ENCODE measurements at regions not wholly inside any gene's neighbourhood (a gene's known extent, or its start where the extent isn't known, plus 50 kb on each side); places are given as distances from the start of the nearest gene placed in this dataset.

- Histone ChIP-seq H3K23ac (ENCODE audit: low read depth, low read length, poor library complexity) (no peak overlapping the region), H3K18ac (ENCODE audit: low read length) (no peak overlapping the region), H2BK12ac (ENCODE audit: low read length) (no peak overlapping the region), H3K79me1 (ENCODE audit: low read depth, low read length) (no peaks in the 10 kb centered on the region), H3K4me2 (ENCODE audit: insufficient read depth, low read length, poor library complexity, severe bottlenecking) (no peak overlapping the region), H3K36me3 (replicated peaks in 1 of 2; ENCODE audit: control insufficient read depth in 2 of 2, insufficient read depth in 2 of 2, low read length in 2 of 2) (no peaks in the 10 kb centered on the region), H2BK15ac (ENCODE audit: low read length) (no peak overlapping the region), H2AK5ac (ENCODE audit: low read depth, low read length) (no peak overlapping the region), H3K27me3 (ENCODE audit: control insufficient read depth in 3 of 3, insufficient read depth in 3 of 3, low read depth in 1 of 3, low read length in 3 of 3) (no peaks in the 10 kb centered on the region), H3K9me3 (replicated peaks in 1 of 2; ENCODE audit: control insufficient read depth in 2 of 2, insufficient read depth in 1 of 2, low read depth in 1 of 2, low read length in 2 of 2) (no peaks in the 10 kb centered on the region), H2BK5ac (ENCODE audit: low read length) (no peak overlapping the region), H3K14ac (ENCODE audit: low read length) (no peak overlapping the region), H4K8ac (ENCODE audit: low read depth, low read length) (no peak overlapping the region), H3K27ac (replicated peaks; ENCODE audit: low read length) (no peak overlapping the region), H3K4me3 (ENCODE audit: low read length in 2 of 2) (no peak overlapping the region), H3K4ac (ENCODE audit: low read length) (no peak overlapping the region), H2AFZ (ENCODE audit: low read length) (no peak overlapping the region), H4K91ac (ENCODE audit: low read depth, low read length, poor library complexity) (no peak overlapping the region), H3K9ac (ENCODE audit: low read depth, low read length, poor library complexity) (no peak overlapping the region), H2BK120ac (ENCODE audit: low read depth, low read length) (no peak overlapping the region), H3K4me1 (ENCODE audit: control insufficient read depth in 2 of 2, insufficient read depth in 1 of 2, low read depth in 1 of 2, low read length in 2 of 2) (no peaks in the 10 kb centered on the region)
- no CpG with 5 or more reads among the region's 5 CpGs for WGBS, 2 donors (ENCODE audit: extremely low coverage in 2 of 2, insufficient read length in 2 of 2, insufficient replicate concordance in 1 of 2)
- no peak for DNase-seq (ENCODE audit: low spot score)
Measured at GRCh38 chr14:28651148-28651547, 115.4 kb upstream of the FOXG1 start.

- no peak overlapping the region for H2AFZ ChIP-seq (ENCODE audit: low read length)
- H2BK12ac ChIP-seq (ENCODE audit: low read length), result no peak overlapping the region
- H3K4me1 ChIP-seq (ENCODE audit: control insufficient read depth in 2 of 2, insufficient read depth in 1 of 2, low read depth in 1 of 2, low read length in 2 of 2), result no peaks in the 10 kb centered on the region
- DNase-seq (ENCODE audit: low spot score), result no peak
- no peak overlapping the region for H3K4ac ChIP-seq (ENCODE audit: low read length)
- no peak overlapping the region for H3K4me2 ChIP-seq (ENCODE audit: insufficient read depth, low read length, poor library complexity, severe bottlenecking)
- no peak overlapping the region for H2AK5ac ChIP-seq (ENCODE audit: low read depth, low read length)
- H3K27me3 ChIP-seq (ENCODE audit: control insufficient read depth in 3 of 3, insufficient read depth in 3 of 3, low read depth in 1 of 3, low read length in 3 of 3), result no peaks in the 10 kb centered on the region
- no peak overlapping the region for H3K14ac ChIP-seq (ENCODE audit: low read length)
- H3K79me1 ChIP-seq (ENCODE audit: low read depth, low read length), result no peaks in the 10 kb centered on the region
- no peak overlapping the region for H4K91ac ChIP-seq (ENCODE audit: low read depth, low read length, poor library complexity)
- no peaks in the 10 kb centered on the region for H3K36me3 ChIP-seq (replicated peaks in 1 of 2; ENCODE audit: control insufficient read depth in 2 of 2, insufficient read depth in 2 of 2, low read length in 2 of 2)
- no peaks in the 10 kb centered on the region for H3K9me3 ChIP-seq (replicated peaks in 1 of 2; ENCODE audit: control insufficient read depth in 2 of 2, insufficient read depth in 1 of 2, low read depth in 1 of 2, low read length in 2 of 2)
- H3K18ac ChIP-seq (ENCODE audit: low read length), result no peak overlapping the region
- no peak overlapping the region for H3K23ac ChIP-seq (ENCODE audit: low read depth, low read length, poor library complexity)
- H4K8ac ChIP-seq (ENCODE audit: low read depth, low read length), result no peak overlapping the region
- no peak overlapping the region for H3K9ac ChIP-seq (ENCODE audit: low read depth, low read length, poor library complexity)
- WGBS, 2 donors (ENCODE audit: extremely low coverage in 2 of 2, insufficient read length in 2 of 2, insufficient replicate concordance in 1 of 2), result no CpG with 5 or more reads among the region's 2 CpGs
- no peak overlapping the region for H3K4me3 ChIP-seq (ENCODE audit: low read length in 2 of 2)
- no peak overlapping the region for H2BK120ac ChIP-seq (ENCODE audit: low read depth, low read length)
- no peak overlapping the region for H3K27ac ChIP-seq (replicated peaks; ENCODE audit: low read length)
- no peak overlapping the region for H2BK5ac ChIP-seq (ENCODE audit: low read length)
- H2BK15ac ChIP-seq (ENCODE audit: low read length), result no peak overlapping the region
Measured at GRCh38 chr14:28652782-28653181, 113.8 kb upstream of the FOXG1 start.

GRCh38 chr14:28653521-28653920 is 113.1 kb upstream of the FOXG1 start:
- no peaks in the 10 kb centered on the region for H3K36me3 ChIP-seq (replicated peaks in 1 of 2; ENCODE audit: control insufficient read depth in 2 of 2, insufficient read depth in 2 of 2, low read length in 2 of 2)
- H3K9me3 ChIP-seq (replicated peaks in 1 of 2; ENCODE audit: control insufficient read depth in 2 of 2, insufficient read depth in 1 of 2, low read depth in 1 of 2, low read length in 2 of 2), result no peaks in the 10 kb centered on the region
- no peaks in the 10 kb centered on the region for H3K4me1 ChIP-seq (ENCODE audit: control insufficient read depth in 2 of 2, insufficient read depth in 1 of 2, low read depth in 1 of 2, low read length in 2 of 2)
- no peak overlapping the region for H3K27ac ChIP-seq (replicated peaks; ENCODE audit: low read length)
- H2AK5ac ChIP-seq (ENCODE audit: low read depth, low read length), result no peak overlapping the region
- H3K4me3 ChIP-seq (ENCODE audit: low read length in 2 of 2), result no peak overlapping the region
- H2BK15ac ChIP-seq (ENCODE audit: low read length), result no peak overlapping the region
- no peak overlapping the region for H2BK120ac ChIP-seq (ENCODE audit: low read depth, low read length)
- H4K8ac ChIP-seq (ENCODE audit: low read depth, low read length), result no peak overlapping the region
- WGBS, 2 donors (ENCODE audit: extremely low coverage in 2 of 2, insufficient read length in 2 of 2, insufficient replicate concordance in 1 of 2), result no CpG with 5 or more reads among the region's 2 CpGs
- H2BK5ac ChIP-seq (ENCODE audit: low read length), result no peak overlapping the region
- no peak overlapping the region for H2BK12ac ChIP-seq (ENCODE audit: low read length)
- no peak for DNase-seq (ENCODE audit: low spot score)
- no peak overlapping the region for H4K91ac ChIP-seq (ENCODE audit: low read depth, low read length, poor library complexity)
- no peak overlapping the region for H2AFZ ChIP-seq (ENCODE audit: low read length)
- H3K79me1 ChIP-seq (ENCODE audit: low read depth, low read length), result no peaks in the 10 kb centered on the region
- H3K23ac ChIP-seq (ENCODE audit: low read depth, low read length, poor library complexity), result no peak overlapping the region
- no peaks in the 10 kb centered on the region for H3K27me3 ChIP-seq (ENCODE audit: control insufficient read depth in 3 of 3, insufficient read depth in 3 of 3, low read depth in 1 of 3, low read length in 3 of 3)
- H3K4ac ChIP-seq (ENCODE audit: low read length), result no peak overlapping the region
- no peak overlapping the region for H3K18ac ChIP-seq (ENCODE audit: low read length)
- H3K9ac ChIP-seq (ENCODE audit: low read depth, low read length, poor library complexity), result no peak overlapping the region
- no peak overlapping the region for H3K4me2 ChIP-seq (ENCODE audit: insufficient read depth, low read length, poor library complexity, severe bottlenecking)
- no peak overlapping the region for H3K14ac ChIP-seq (ENCODE audit: low read length)

- no peak overlapping the region for H3K14ac ChIP-seq (ENCODE audit: low read length)
- no peak overlapping the region for H2AFZ ChIP-seq (ENCODE audit: low read length)
- no peak overlapping the region for H2BK12ac ChIP-seq (ENCODE audit: low read length)
- H3K4me1 ChIP-seq (ENCODE audit: control insufficient read depth in 2 of 2, insufficient read depth in 1 of 2, low read depth in 1 of 2, low read length in 2 of 2), result peaks cover 0 to 5% of the 10 kb centered on the region in 2 donors
- no peak overlapping the region for H2AK5ac ChIP-seq (ENCODE audit: low read depth, low read length)
- H3K9me3 ChIP-seq (replicated peaks in 1 of 2; ENCODE audit: control insufficient read depth in 2 of 2, insufficient read depth in 1 of 2, low read depth in 1 of 2, low read length in 2 of 2), result no peaks in the 10 kb centered on the region
- no peak overlapping the region for H3K27ac ChIP-seq (replicated peaks; ENCODE audit: low read length)
- no peak overlapping the region for H3K18ac ChIP-seq (ENCODE audit: low read length)
- H4K91ac ChIP-seq (ENCODE audit: low read depth, low read length, poor library complexity), result no peak overlapping the region
- no peak overlapping the region for H3K4ac ChIP-seq (ENCODE audit: low read length)
- no peak for DNase-seq (ENCODE audit: low spot score)
- no peak overlapping the region for H3K4me3 ChIP-seq (ENCODE audit: low read length in 2 of 2)
- no peaks in the 10 kb centered on the region for H3K79me1 ChIP-seq (ENCODE audit: low read depth, low read length)
- no peak overlapping the region for H2BK120ac ChIP-seq (ENCODE audit: low read depth, low read length)
- no peak overlapping the region for H3K4me2 ChIP-seq (ENCODE audit: insufficient read depth, low read length, poor library complexity, severe bottlenecking)
- no peak overlapping the region for H4K8ac ChIP-seq (ENCODE audit: low read depth, low read length)
- H2BK5ac ChIP-seq (ENCODE audit: low read length), result no peak overlapping the region
- WGBS, 2 donors (ENCODE audit: extremely low coverage in 2 of 2, insufficient read length in 2 of 2, insufficient replicate concordance in 1 of 2), result no CpG with 5 or more reads among the region's 1 CpG
- H3K9ac ChIP-seq (ENCODE audit: low read depth, low read length, poor library complexity), result no peak overlapping the region
- no peak overlapping the region for H2BK15ac ChIP-seq (ENCODE audit: low read length)
- no peaks in the 10 kb centered on the region for H3K36me3 ChIP-seq (replicated peaks in 1 of 2; ENCODE audit: control insufficient read depth in 2 of 2, insufficient read depth in 2 of 2, low read length in 2 of 2)
- H3K27me3 ChIP-seq (ENCODE audit: control insufficient read depth in 3 of 3, insufficient read depth in 3 of 3, low read depth in 1 of 3, low read length in 3 of 3), result no peaks in the 10 kb centered on the region
- no peak overlapping the region for H3K23ac ChIP-seq (ENCODE audit: low read depth, low read length, poor library complexity)
Measured at GRCh38 chr14:28656704-28657255, 109.8 kb upstream of the FOXG1 start.

Data from neuronal stem cell (in vitro differentiated cells).